ENCODE measurements at regions not wholly inside any gene's neighbourhood (a gene's known extent, or its start where the extent isn't known, plus 50 kb on each side); places are given as distances from the start of the nearest gene placed in this dataset.

DNA sequence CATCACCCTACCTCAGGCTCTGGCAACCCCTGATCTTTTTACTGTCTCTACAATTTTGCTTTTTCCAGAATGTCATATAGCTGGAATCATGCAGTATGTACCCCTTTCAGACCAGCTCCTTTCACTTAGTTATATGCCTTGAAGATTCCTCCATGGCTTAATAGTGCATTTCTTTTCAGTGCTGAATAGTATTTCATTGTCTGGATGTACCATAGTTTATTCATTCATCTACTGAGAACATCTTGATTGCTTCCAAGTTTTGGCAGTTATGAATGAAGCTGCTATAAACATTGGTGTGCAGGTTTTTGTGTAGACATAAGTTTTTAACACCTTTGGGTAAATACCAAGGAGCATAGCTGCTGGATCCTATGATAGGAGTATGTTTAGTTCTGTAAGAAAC is 50.8 kb upstream of the ANP32A start:
- DNase-seq (no peak), ATAC-seq (no peak)
- intact Hi-C loops (cut with micrococcal nuclease), result loop anchor here (10.0 kb wide), 1 partner anchor 197 kb away; no protein-coding TSS in a partner anchor

DNA sequence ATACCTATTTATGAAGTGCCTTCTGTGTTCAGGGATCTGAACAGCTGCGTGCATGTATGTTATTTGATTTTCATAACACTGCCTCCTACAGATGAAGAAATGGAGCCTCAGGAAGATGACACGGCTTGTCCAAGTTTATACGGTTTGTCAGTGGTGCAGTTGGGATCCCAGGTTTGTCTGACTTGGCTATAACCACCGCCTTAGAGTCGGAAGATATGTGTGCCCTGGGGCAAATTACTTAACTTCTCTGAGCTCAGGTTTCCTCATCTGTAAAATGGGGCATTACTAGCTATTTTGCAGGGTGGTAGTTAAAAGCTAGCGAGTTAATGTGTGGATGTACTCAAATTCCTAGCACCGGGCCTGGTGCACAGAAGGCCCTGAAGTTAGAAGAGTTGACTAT is 54.1 kb upstream of the ANP32A start:
- intact Hi-C loops (cut with micrococcal nuclease), result loop anchor here (5.0 to 10.0 kb wide), 2 partner anchors 200 to 322 kb away; no protein-coding TSS in a partner anchor

DNA sequence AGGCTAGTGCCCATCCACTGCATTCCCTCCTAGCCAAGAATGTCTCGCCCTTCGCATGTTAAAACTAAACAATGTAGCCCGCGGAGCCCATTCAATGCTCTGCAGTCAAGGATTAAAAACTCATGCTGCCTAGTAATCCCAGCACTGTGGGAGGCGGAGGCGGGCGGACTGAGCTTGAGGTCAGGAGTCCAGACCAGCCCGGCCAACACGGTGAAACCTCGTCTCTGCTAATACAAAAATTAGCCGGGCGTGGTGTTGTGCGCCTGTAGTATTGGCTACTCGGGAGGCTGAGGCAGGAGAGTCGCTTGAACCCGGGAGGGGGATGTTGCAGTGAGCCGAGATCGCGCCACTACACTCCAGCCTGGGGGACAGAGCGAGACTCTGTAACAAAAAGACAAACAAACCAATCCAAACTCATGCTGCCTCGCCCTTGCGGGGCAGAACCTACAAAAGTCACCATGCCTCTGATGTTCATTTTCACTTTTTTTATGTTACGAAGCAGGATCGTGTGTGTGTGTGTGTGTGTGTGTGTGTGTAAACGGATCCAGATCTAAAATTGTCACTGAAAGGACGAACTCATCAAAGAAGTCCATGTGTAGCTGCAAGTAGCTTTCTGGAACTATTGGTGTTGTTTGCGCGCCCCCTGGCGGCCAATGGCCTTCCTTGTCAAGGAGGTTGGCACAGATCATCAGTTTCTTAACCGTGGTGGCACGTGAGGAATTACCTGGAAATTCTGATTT is 54.8 kb upstream of the SPESP1 start:
- ATAC-seq (peak; percentile 97), DNase-seq (peak; percentile 96)
- intact Hi-C loops (cut with micrococcal nuclease), result loop anchor here (5.0 to 10.0 kb wide), 2 partner anchors 201 to 323 kb away; no protein-coding TSS in a partner anchor

More for the DNA sequence above, 54.1 kb upstream of the ANP32A start:
- ATAC-seq (no peak), DNase-seq (no peak)

DNA sequence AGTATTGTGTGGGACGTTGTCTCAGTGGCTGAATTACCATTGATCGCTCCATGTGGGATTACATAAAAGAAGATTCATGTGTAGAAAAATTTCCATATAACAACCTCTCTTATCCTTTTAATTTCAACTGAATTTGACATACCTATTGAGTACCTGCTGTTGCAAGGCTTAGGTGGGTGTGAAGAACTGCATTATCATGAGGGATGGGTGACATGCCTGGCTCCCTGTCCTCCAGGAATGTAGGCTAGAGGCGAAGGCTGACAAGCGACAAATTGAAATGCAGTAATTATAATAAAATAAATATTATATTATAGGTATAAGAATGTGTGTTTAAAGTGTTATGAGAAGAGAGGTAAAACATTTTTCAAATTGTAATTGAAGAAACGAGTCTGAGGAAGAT is 52.7 kb upstream of the SPESP1 start:
- no peak for ATAC-seq
- no peak for DNase-seq
- intact Hi-C loops (cut with micrococcal nuclease), result loop anchor here (5.0 to 10.0 kb wide), 2 partner anchors 203 to 325 kb away; no protein-coding TSS in a partner anchor

DNA sequence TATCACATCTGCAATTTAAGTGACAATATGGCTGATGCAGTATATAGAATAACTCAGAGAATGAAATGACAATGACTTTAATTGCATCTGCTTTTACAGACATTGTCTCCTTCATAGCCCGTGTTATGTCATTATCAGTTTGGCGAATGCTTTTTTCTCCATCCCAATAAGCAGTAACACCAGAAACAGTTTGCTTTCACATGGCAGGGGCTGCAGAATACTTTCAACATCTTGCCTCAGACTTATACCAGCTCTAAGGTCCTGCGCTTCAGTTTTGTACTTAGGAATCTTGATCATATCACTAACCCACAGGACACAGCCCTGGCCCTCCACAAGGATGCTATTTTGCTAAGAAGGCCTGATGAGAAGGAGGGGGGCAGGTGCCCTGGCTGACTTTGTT is 49.9 kb upstream of the SPESP1 start:
- DNase-seq, result no peak
- no peak for ATAC-seq
- intact Hi-C loops (cut with micrococcal nuclease), result no loop called here
